BE2C (cell line): ENCODE measurements at regions not wholly inside any gene's neighbourhood (a gene's known extent, or its start where the extent isn't known, plus 50 kb on each side); places are given as distances from the start of the nearest gene placed in this dataset.
A peak's percentile ranks its signal among the peaks of the same experiment; 100 is the strongest.

Experiments used
- DNase-seq: peaks from one replicate; pipeline ENCODE4 v3.0.0-alpha.2; 2020
- H3K27me3 ChIP-seq: fragments of 250-450 bp; sonication (Bioruptor Pico); 2 replicates; pipeline ENCODE4 v1.5.1; 2020; ENCODE audit warnings: mild to moderate bottlenecking
- H3K36me3 ChIP-seq: fragments of 250-450 bp; sonication (Bioruptor Pico); 2 replicates; pipeline ENCODE4 v1.5.1; 2020; ENCODE audit warnings: mild to moderate bottlenecking
- H3K4me1 ChIP-seq: fragments of 250-450 bp; sonication (Bioruptor Pico); 2 replicates; pipeline ENCODE4 v1.5.1; 2020
- H3K4me3 ChIP-seq: 2 replicates; pipeline ENCODE4 v1.5.1; 2011; ENCODE audit warnings: low read depth, low read length
- H3K9me3 ChIP-seq: fragments of 250-450 bp; sonication (Bioruptor Pico); 2 replicates; pipeline ENCODE4 v1.5.1; 2020
- TF ChIP-seq, protein P1 (sequence below): IDR thresholded peaks from 2 replicates; pipeline ENCODE4 v1.5.1; 2012; ENCODE audit warnings: mild to moderate bottlenecking, low read depth, low read length

DNA sequence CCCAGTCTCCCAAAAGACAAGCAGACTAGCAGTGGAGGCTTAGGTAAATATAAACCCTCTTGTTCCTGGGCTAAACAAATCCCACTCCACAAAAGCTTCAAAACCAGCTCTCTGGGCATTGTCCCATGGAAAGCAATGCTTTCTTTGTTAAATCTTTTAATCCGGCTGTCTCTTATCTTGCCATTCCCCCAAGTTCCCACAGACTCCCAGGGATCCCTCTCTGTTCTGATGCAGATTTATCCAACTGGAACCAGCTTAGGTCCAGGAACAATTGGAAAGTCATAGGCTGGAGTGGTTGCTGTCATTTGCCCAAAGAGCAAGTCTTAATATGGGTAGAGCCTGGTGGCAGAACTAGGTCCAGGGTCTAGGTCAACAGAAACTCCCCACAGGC, 110.1 kb upstream of the ATP1A1 start:
- no peaks in the 10 kb centered on the region; the same call in 1 of the 2 replicates for H3K4me1 ChIP-seq

DNA sequence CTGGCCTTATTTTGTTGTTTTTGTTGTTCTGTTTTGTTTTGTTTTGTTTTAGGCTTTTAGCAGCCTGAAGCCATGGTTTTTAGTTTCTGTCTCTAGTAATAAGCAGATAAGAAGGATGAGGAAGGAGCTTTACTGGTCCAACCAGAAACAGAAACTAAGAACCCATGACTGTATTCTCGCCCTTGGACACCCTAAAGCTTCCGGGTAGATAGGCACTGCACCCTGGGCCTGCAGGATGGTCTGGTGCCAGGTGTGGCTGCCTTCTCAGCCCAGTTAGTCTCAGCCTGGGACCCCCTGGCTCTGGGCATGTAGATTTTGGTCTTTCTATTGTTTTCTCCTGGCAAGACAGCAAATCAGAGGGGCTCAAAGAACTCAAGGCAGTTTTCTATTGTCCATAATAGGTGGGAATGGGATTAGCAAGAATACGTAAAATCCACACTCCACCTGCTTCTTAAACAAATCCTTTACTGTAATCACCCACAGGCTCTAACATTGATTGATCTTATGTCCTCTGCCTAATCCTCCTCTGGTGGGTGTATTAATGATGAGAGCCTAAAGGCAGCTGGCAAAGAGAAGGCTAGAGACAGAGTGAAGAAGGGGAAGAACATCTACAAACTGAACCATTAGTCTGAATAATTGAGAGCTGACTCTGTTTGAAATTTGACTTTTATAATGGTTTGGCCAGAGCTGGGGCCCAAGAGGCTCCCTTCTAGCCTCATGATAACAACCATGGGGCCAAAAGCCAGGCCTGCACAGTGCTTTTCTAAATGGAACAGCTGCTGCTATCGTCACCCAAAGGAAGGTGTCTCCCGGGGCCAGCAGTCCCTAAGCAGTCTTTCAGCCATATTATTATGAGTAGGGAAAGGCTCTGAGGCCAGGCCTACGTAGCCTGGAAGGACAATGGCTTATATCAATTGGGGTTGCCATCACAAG, 106.8 kb upstream of the ATP1A1 start:
- Histone ChIP-seq H3K27me3 (no peaks in the 10 kb centered on the region), H3K9me3 (no peaks in the 10 kb centered on the region; the same call in 1 of the 2 replicates), H3K4me1 (peaks cover 20% of the 10 kb centered on the region), H3K36me3 (no peaks in the 10 kb centered on the region), H3K4me3 (no peak overlapping the region)
- TF ChIP-seq, protein P1, sequence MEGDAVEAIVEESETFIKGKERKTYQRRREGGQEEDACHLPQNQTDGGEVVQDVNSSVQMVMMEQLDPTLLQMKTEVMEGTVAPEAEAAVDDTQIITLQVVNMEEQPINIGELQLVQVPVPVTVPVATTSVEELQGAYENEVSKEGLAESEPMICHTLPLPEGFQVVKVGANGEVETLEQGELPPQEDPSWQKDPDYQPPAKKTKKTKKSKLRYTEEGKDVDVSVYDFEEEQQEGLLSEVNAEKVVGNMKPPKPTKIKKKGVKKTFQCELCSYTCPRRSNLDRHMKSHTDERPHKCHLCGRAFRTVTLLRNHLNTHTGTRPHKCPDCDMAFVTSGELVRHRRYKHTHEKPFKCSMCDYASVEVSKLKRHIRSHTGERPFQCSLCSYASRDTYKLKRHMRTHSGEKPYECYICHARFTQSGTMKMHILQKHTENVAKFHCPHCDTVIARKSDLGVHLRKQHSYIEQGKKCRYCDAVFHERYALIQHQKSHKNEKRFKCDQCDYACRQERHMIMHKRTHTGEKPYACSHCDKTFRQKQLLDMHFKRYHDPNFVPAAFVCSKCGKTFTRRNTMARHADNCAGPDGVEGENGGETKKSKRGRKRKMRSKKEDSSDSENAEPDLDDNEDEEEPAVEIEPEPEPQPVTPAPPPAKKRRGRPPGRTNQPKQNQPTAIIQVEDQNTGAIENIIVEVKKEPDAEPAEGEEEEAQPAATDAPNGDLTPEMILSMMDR = no peak
- no peak for DNase-seq

More for the DNA sequence above, 110.1 kb upstream of the ATP1A1 start:
- TF ChIP-seq, protein P1 = no peak
- Histone ChIP-seq H3K27me3 (no peaks in the 10 kb centered on the region), H3K9me3 (no peaks in the 10 kb centered on the region), H3K4me3 (no peak overlapping the region), H3K36me3 (no peaks in the 10 kb centered on the region)
- DNase-seq = no peak

DNA sequence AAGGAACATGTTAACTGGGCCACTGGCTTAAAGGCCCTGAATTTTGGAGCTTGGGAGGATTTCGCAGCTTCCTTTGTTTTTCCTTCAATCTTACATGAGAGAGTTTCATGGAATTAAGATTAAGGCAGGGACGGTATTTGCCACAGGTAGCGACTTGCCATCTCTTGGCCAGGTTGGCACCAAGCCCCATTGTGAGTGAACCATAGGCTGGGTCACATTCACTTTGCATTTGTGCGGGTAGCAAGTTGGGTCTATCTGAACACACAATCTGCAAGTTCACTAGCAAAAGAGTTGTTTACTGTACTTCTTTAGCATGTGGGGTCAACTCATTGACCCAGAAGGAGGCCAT, 106.2 kb upstream of the ATP1A1 start:
- TF ChIP-seq, protein P1 = no peak
- no peaks in the 10 kb centered on the region for H3K36me3 ChIP-seq
- DNase-seq = no peak
- H3K4me1 ChIP-seq = peaks cover 20% of the 10 kb centered on the region
- H3K27me3 ChIP-seq = no peaks in the 10 kb centered on the region
- no peaks in the 10 kb centered on the region; the same call in 1 of the 2 replicates for H3K9me3 ChIP-seq
- no peak overlapping the region for H3K4me3 ChIP-seq

DNA sequence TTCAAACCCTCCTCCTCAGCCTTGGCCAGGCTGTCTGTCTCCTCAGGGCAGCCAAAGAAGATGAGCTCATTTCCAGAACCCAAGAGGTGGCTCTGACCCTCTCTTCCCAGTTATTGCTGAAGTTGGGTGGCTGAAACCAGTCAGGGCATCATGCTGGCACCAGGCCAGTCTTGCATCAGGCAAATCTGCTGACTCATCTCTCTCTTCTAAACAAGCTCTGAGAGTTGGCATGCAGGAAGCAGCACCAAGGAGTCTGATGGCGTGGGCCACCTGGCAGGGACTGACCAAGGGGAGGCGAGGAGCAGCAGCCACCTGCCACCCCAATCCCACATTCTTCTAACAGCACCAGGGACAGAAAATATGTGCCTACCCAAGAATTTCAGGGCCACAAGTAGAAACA, 104.8 kb upstream of the ATP1A1 start:
- TF ChIP-seq, protein P1 = no peak
- Histone ChIP-seq H3K36me3 (no peaks in the 10 kb centered on the region), H3K4me1 (peaks cover 20% of the 10 kb centered on the region), H3K4me3 (no peak overlapping the region), H3K27me3 (no peaks in the 10 kb centered on the region), H3K9me3 (no peaks in the 10 kb centered on the region; the same call in 1 of the 2 replicates)
- DNase-seq = peak; percentile 68

DNA sequence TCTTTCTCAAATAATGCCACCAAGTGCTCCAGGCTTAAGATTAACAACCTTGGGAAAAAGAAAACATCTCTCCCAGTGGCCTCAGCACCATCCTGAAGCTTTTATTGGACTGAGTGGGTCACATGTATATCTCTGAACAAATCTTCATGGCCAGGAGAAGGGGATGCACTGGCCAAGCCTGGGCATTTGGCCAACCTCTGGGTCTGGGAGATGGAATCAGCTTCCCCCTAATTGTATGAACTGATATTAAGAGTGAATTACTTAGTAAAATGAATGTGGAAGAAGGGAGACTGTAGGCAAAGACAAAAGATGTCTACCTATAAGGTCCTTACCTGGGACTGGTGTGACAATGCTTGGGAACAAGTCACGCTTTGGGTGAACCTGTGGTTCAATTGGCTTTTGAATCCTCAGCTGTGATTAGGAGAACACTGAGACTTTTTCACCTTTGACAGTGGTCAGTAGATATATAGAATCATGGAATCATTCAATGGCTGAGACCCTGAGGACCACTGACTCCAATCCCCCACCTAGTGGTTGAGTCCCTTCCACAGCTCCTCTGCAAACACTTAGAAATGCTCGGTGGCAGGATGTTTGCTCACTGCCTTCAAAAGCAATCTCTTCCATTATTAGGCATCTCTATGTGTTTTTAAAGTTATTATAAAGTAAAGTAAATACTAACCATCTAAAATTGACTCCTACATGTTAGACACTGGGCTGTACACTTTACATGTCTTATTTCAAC, 102.6 kb upstream of the ATP1A1 start:
- peak; percentile 77 for DNase-seq
- Histone ChIP-seq H3K9me3 (no peaks in the 10 kb centered on the region; the same call in 1 of the 2 replicates), H3K4me3 (no peak overlapping the region), H3K27me3 (no peaks in the 10 kb centered on the region), H3K36me3 (no peaks in the 10 kb centered on the region), H3K4me1 (peaks cover 20% of the 10 kb centered on the region)
- TF ChIP-seq, protein P1 = peak; percentile 38
